Endothelial cell of umbilical vein (primary cell): ENCODE measurements at regions not wholly inside any gene's neighbourhood (a gene's known extent, or its start where the extent isn't known, plus 50 kb on each side); places are given as distances from the start of the nearest gene placed in this dataset.

ENCODE experiments used
- EZH2 ChIP-seq: IDR thresholded peaks from 2 replicates; pipeline ENCODE4 v1.6.1; 2012; ENCODE audit warnings: borderline replicate concordance, low read depth, mild to moderate bottlenecking, moderate library complexity, low read length, inconsistent platforms; ENCODE audit not compliant: severe bottlenecking
- FOS ChIP-seq: IDR thresholded peaks from 2 replicates; pipeline ENCODE4 v1.6.1; 2011; ENCODE audit warnings: mild to moderate bottlenecking, low read length, moderate library complexity, borderline replicate concordance; ENCODE audit not compliant: insufficient read depth
- GATA2 ChIP-seq: IDR thresholded peaks from 2 replicates; pipeline ENCODE4 v1.7.0; 2011; ENCODE audit warnings: low read depth, mild to moderate bottlenecking, moderate library complexity, mixed read lengths, low read length; ENCODE audit not compliant: insufficient read length, insufficient read depth
- POLR2A ChIP-seq: IDR thresholded peaks from 2 replicates; pipeline ENCODE4 v1.6.1; 2012; ENCODE audit warnings: low read depth, mild to moderate bottlenecking, control low read depth, low read length
- POLR2AphosphoS5 ChIP-seq: IDR thresholded peaks from 2 replicates; pipeline ENCODE4 v1.6.1; 2012; ENCODE audit warnings: low read depth, mild to moderate bottlenecking, control low read depth, low read length, moderate library complexity; ENCODE audit not compliant: insufficient read depth
- TF ChIP-seq, protein P1 (sequence below), 2 donors: IDR thresholded peaks; 1 replicate in 1 of 2; 2 replicates in 1 of 2; pipeline ENCODE4 v1.5.1; 2011; ENCODE audit warnings: low read length in 2 of 2, mild to moderate bottlenecking in 2 of 2, moderate library complexity in 2 of 2, control low read depth in 1 of 2, inconsistent platforms in 1 of 2, low read depth in 1 of 2; ENCODE audit not compliant: insufficient read depth in 1 of 2; ENCODE audit errors: extremely low read depth in 1 of 2
- TF ChIP-seq, protein P2 (sequence below): IDR thresholded peaks from 2 replicates; pipeline ENCODE4 v1.6.1; 2011; ENCODE audit not compliant: insufficient read depth, insufficient read length

DNA sequence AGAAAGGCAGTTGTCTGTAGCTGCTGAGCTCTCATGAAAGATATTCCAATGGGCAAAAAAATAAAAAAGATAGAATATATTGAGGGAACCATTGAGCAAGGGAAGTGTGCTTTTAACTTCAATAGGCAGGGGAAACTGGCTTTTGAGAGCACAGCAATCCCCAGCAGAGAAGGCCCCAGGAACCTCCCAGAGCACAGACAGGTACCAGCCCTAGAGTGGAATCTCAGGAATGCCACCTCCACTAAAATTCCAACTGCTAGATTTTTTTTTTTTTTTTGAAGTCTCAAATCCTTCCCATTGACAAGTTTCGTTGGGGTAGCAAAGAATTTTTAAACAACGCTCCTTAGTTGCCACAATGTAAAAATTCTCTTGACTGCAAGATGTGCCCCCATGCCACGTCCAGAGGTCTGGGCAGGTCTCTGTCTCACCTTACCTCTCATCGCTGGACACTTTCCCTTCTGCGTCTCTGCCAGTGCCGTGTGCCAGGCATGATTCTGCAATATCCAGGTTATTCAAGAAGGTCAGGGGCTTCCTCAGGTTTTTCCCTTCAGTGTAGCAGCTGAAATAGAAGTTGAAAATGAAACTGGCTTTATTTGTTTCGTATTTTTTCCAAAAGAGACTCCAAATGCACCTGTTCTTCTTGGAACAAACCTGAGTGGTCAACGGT lies 64.2 kb upstream of the IRX1 start:
- TF ChIP-seq, protein P1, sequence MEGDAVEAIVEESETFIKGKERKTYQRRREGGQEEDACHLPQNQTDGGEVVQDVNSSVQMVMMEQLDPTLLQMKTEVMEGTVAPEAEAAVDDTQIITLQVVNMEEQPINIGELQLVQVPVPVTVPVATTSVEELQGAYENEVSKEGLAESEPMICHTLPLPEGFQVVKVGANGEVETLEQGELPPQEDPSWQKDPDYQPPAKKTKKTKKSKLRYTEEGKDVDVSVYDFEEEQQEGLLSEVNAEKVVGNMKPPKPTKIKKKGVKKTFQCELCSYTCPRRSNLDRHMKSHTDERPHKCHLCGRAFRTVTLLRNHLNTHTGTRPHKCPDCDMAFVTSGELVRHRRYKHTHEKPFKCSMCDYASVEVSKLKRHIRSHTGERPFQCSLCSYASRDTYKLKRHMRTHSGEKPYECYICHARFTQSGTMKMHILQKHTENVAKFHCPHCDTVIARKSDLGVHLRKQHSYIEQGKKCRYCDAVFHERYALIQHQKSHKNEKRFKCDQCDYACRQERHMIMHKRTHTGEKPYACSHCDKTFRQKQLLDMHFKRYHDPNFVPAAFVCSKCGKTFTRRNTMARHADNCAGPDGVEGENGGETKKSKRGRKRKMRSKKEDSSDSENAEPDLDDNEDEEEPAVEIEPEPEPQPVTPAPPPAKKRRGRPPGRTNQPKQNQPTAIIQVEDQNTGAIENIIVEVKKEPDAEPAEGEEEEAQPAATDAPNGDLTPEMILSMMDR (IDR thresholded peaks at IDR 0.05; ENCODE audit: extremely low read depth in 1 of 2, insufficient read depth in 1 of 2, low read depth in 1 of 2, low read length in 2 of 2), result no peak
- TF ChIP-seq FOS (no peak), POLR2AphosphoS5 (no peak), EZH2 (no peak), POLR2A (no peak), GATA2 (no peak)
- TF ChIP-seq, protein P2, sequence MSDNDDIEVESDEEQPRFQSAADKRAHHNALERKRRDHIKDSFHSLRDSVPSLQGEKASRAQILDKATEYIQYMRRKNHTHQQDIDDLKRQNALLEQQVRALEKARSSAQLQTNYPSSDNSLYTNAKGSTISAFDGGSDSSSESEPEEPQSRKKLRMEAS, result no peak
